IPS-NIHi11 (cell line): ENCODE measurements at regions not wholly inside any gene's neighbourhood (a gene's known extent, or its start where the extent isn't known, plus 50 kb on each side); places are given as distances from the start of the nearest gene placed in this dataset.

Experiments
- DNase-seq: peaks from one replicate; pipeline ENCODE4 v3.0.0; 2012; ENCODE audit warnings: mixed read lengths, low spot score

- DNase-seq, result no peak
These were observed 1396.4 kb downstream of the EFNB2 start for GRCh38 chr13:105139048-105139379.

- DNase-seq, result no peak
These were observed 1399.4 kb downstream of the EFNB2 start for GRCh38 chr13:105135852-105136615.

- DNase-seq, result no peak
These were observed 1407.7 kb downstream of the EFNB2 start for GRCh38 chr13:105127732-105128131.

- DNase-seq, result no peak
These were observed 1414.2 kb downstream of the EFNB2 start for GRCh38 chr13:105121221-105121620.

GRCh38 chr13:105118426-105118985 lies 1417.0 kb downstream of the EFNB2 start:
- DNase-seq, result no peak

DNA sequence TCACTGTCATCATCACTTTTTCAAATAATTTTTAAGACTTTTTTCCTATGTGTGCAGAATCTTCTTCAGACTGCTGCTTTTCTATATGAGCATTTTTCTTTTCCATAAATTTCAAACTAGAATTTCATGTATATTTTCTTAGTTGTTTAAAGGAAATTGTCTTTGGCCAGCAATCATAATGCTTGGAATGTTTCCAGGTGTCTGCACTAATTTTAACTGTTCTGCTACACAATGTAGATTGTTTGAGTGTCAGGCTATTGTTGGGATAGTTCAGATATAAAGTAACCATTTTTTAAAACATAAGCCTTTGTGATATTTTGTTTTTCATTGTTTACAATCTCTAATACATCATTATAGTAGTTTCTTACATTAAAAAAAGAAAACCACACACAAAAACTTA lies 1418.5 kb downstream of the EFNB2 start:
- DNase-seq, result no peak

GRCh38 chr13:105112561-105112960 lies 1422.9 kb downstream of the EFNB2 start:
- DNase-seq, result no peak

GRCh38 chr13:105107781-105108180 lies 1427.7 kb downstream of the EFNB2 start:
- DNase-seq, result no peak

DNA sequence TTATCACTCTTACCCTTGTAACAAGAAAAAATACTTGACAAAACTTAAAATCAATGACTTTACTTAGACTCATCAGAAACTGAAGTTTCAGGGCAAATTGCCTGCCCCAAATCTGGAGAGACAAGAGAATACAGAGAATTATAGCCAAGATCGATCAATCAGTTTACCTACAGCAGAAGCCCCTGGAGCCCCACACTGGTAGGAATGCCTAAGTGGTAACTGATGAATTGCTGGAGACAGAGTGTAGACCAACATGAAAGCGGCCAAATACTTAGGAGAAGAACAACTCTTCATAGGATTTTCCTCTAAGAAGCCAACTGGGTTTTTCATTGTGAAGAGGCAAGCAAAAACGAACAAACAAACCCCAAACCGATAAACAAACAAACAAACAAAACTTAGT lies 1430.0 kb downstream of the EFNB2 start:
- no peak for DNase-seq

GRCh38 chr13:105097521-105097920 lies 1437.9 kb downstream of the EFNB2 start:
- DNase-seq, result no peak

DNA sequence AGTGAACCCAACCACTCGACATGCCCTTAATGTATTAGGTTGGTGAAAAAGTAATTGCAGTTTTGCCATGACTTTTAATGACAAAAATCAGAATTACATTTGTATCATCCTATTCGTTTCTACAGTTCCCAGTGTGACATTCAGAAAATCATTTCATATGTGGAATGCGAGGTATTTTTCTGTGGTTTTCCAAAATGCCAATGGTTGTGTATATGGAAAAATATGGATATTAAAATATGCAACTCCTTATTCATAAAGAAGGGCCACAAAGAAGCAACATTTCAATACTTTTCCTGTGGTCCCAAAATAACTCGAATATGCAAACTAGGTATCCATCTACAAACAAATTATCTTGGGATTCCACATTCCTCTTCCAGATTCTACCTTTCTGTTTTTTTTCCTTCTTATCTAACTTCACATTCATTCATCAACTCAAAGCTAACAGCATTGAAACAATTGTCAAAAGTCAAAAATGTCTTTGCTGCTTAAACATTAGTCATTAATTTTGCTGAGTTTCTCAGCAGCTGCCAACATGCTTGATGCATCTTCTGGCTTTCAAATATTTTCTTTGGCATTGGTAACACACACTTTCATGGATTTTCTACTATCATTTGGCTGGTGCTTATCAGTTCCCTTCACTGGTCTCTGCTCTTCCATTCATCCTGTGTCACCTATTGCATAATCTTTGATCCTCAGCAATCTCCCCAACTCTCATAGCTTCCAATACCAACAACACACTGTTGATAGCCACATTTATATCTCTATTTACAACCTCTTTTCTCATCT lies 1445.4 kb downstream of the EFNB2 start:
- DNase-seq, result no peak

GRCh38 chr13:105087945-105088344 lies 1447.5 kb downstream of the EFNB2 start:
- peak; percentile 12 for DNase-seq

GRCh38 chr13:105084931-105085330 lies 1450.5 kb downstream of the EFNB2 start:
- no peak for DNase-seq

GRCh38 chr13:105083992-105084391 lies 1451.5 kb downstream of the EFNB2 start:
- no peak for DNase-seq

DNA sequence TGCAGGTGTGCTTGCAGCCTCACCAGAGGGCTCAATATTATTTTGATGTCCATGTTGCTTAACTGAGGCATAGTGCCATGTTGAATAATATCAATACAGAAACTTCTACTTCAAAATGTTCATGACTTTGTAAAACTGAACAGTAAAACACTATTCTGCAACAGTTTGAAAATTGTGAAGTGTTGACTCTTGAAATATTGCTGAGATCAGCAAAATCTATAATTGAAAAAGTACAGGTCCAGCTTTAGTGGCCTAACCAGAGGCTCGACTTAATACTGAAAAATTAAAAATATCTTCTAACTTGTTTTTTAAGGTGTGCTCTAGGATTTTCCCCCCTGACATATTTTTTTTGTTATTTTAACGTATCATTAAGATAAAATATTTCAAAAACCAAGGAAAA lies 1460.7 kb downstream of the EFNB2 start:
- DNase-seq, result no peak

- DNase-seq, result no peak
These were observed 1462.4 kb downstream of the EFNB2 start for GRCh38 chr13:105073041-105073440.

DNA sequence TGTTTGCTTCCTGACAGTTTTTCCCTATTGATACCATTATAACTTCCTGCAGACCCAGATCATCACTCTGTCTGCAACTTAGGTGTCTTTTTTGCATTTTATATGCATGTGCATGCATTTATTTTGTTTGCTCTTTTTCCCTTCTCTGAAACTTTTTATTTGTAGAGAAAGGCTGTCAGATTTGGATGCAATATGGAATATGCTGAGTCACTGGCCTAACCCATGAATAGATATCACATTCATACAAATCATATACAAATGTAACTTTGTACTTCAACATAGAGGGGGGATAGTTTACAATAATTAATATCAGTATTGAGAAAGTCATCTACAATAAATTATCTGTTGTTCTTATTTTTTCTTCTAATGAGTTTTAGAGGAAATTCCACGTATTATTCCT lies 1465.0 kb downstream of the EFNB2 start:
- DNase-seq, result no peak

DNA sequence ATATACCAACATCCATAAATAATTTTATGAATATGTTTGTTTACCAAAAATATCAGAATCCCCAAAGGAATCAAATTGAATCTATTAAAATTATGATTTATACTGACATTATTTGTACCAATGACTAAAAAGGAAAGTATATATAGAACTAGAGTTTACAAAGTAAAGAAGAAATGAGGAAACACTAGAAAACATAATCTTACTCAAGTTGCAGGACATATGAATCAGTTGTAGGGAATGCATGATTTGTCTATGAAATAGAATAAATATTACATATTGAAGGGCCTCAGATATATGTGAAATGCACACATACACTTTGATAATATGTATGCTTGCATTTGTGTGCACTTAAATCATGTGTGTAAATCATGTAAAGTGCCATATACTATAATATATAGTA lies 1466.4 kb downstream of the EFNB2 start:
- DNase-seq, result no peak

- no peak for DNase-seq
These were observed 1471.8 kb downstream of the EFNB2 start for GRCh38 chr13:105063676-105064075.

GRCh38 chr13:105059786-105060185 lies 1475.7 kb downstream of the EFNB2 start:
- DNase-seq, result no peak

- no peak for DNase-seq
These were observed 1476.9 kb downstream of the EFNB2 start for GRCh38 chr13:105058517-105058916.

DNA sequence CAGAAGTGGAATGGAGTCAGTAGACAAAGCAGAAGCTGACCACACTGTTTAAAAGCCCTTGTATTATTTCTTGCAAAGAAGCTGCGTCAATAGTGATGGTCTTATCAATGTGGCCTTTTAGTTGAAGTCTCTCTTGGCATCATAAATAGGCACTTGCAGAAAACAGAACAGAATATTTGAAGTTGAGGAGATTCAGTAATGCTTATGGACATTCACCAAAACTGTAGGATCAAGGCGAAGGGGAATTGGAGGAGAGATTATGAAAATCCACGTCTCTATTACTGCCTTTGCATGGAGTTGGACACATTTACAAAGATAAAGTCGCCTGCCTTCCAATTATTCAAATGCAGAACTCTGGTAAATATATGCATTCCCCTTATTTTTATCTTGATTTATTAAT lies 1482.8 kb downstream of the EFNB2 start:
- DNase-seq, result no peak

- no peak for DNase-seq
These were observed 1484.8 kb downstream of the EFNB2 start for GRCh38 chr13:105050686-105051085.
